ENCODE measurements at regions not wholly inside any gene's neighbourhood (a gene's known extent, or its start where the extent isn't known, plus 50 kb on each side); places are given as distances from the start of the nearest gene placed in this dataset.

DNA sequence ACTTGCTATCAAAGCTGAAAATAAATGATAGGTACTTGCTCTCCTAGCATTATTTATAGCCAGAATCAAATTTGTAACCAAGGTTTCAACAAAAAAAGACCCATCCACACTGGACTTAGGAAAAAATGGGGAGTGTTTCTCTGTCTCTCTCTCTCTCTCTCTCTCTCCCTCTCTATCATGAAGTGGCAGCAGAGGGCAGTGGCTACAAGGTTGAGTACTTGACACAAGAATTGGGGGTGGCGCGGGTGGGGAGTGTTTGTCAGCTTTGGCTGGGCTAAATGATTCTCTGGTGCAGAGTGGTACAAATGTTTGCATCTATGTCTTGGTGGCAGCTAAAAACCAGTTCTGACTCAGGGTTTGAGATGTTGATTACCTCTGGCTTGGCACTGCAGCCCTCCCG, 85.0 kb downstream of the RBM43 start:
- Histone ChIP-seq H3K9me3 (replicated peaks; ENCODE audit: control insufficient read depth, insufficient read depth, low read length) (no peaks in the 10 kb centered on the region), H3K4me3 (replicated peaks in 1 of 3; ENCODE audit: insufficient read depth in 1 of 3, low read depth in 1 of 3, low read length in 3 of 3) (no peak overlapping the region), H2AFZ (ENCODE audit: low read depth, low read length) (no peak overlapping the region), H3K9me1 (replicated peaks; ENCODE audit: control insufficient read depth, extremely low read depth, insufficient read depth, low read length) (no peaks in the 10 kb centered on the region), H3K4me1 (ENCODE audit: control insufficient read depth, extremely low read depth, insufficient read depth, low read length) (no peaks in the 10 kb centered on the region), H3K4me2 (ENCODE audit: insufficient read depth, low read length) (no peak overlapping the region), H4K20me1 (replicated peaks; ENCODE audit: control insufficient read depth, extremely low read depth, insufficient read depth, low read length) (no peaks in the 10 kb centered on the region), H3K27ac (ENCODE audit: insufficient read depth, low read depth, low read length) (no peak overlapping the region), H3K79me2 (ENCODE audit: control insufficient read depth, insufficient read depth, low read length) (no peaks in the 10 kb centered on the region), H3K9ac (replicated peaks; ENCODE audit: extremely low read depth, insufficient read depth, low read length) (no peak overlapping the region), H3K36me3 (ENCODE audit: control insufficient read depth in 2 of 2, extremely low read depth in 1 of 2, insufficient read depth in 2 of 2, low read length in 2 of 2) (no peaks in the 10 kb centered on the region), H3K27me3 (ENCODE audit: control insufficient read depth in 2 of 2, insufficient read depth in 2 of 2, low read length in 2 of 2) (peaks cover 2 to 3% of the 10 kb centered on the region in 2 experiments)
- ChIA-PET CTCF (no interaction called here), POLR2A (no interaction called here)
- dilution Hi-C loops (cut with MboI; ENCODE audit: extremely low pct_ligation_motif_present, low sequenced_read_pairs) = no loop called here
- BruUV-seq (replicated peaks) = no TSS peak
- FAIRE-seq = no peak
- TF ChIP-seq FOS (IDR thresholded peaks at IDR 0.05; ENCODE audit: borderline replicate concordance, insufficient read depth, low read length) (no peak), JUN (IDR thresholded peaks at IDR 0.05; ENCODE audit: borderline replicate concordance, insufficient read depth, insufficient read length, low read depth) (no peak), POLR2AphosphoS5 (IDR thresholded peaks at IDR 0.05; ENCODE audit: insufficient read depth, low read depth, low read length) (no peak), MYC (IDR thresholded peaks at IDR 0.05; ENCODE audit: low read depth, low read length) (no peak), EZH2 (IDR thresholded peaks at IDR 0.05; ENCODE audit: borderline replicate concordance, low read depth, low read length, severe bottlenecking) (no peak), GATA2 (IDR thresholded peaks at IDR 0.05; ENCODE audit: insufficient read depth, insufficient read length, low read depth, low read length) (no peak), POLR2A (IDR thresholded peaks at IDR 0.05; ENCODE audit: low read depth, low read length) (no peak)
- TF ChIP-seq, protein P1, sequence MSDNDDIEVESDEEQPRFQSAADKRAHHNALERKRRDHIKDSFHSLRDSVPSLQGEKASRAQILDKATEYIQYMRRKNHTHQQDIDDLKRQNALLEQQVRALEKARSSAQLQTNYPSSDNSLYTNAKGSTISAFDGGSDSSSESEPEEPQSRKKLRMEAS (IDR thresholded peaks at IDR 0.05; ENCODE audit: insufficient read depth, insufficient read length) = no peak
- TF ChIP-seq, protein P2, sequence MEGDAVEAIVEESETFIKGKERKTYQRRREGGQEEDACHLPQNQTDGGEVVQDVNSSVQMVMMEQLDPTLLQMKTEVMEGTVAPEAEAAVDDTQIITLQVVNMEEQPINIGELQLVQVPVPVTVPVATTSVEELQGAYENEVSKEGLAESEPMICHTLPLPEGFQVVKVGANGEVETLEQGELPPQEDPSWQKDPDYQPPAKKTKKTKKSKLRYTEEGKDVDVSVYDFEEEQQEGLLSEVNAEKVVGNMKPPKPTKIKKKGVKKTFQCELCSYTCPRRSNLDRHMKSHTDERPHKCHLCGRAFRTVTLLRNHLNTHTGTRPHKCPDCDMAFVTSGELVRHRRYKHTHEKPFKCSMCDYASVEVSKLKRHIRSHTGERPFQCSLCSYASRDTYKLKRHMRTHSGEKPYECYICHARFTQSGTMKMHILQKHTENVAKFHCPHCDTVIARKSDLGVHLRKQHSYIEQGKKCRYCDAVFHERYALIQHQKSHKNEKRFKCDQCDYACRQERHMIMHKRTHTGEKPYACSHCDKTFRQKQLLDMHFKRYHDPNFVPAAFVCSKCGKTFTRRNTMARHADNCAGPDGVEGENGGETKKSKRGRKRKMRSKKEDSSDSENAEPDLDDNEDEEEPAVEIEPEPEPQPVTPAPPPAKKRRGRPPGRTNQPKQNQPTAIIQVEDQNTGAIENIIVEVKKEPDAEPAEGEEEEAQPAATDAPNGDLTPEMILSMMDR (IDR thresholded peaks at IDR 0.05; ENCODE audit: extremely low read depth in 1 of 2, insufficient read depth in 1 of 2, low read depth in 1 of 2, low read length in 2 of 2) = no peak
- intact Hi-C loops (cut with micrococcal nuclease) = no loop called here
- no peak for DNase-seq (ENCODE audit: low read depth, low spot score)

All from endothelial cell of umbilical vein (primary cell).